ENCODE measurements at regions not wholly inside any gene's neighbourhood (a gene's known extent, or its start where the extent isn't known, plus 50 kb on each side); places are given as distances from the start of the nearest gene placed in this dataset.

DNA sequence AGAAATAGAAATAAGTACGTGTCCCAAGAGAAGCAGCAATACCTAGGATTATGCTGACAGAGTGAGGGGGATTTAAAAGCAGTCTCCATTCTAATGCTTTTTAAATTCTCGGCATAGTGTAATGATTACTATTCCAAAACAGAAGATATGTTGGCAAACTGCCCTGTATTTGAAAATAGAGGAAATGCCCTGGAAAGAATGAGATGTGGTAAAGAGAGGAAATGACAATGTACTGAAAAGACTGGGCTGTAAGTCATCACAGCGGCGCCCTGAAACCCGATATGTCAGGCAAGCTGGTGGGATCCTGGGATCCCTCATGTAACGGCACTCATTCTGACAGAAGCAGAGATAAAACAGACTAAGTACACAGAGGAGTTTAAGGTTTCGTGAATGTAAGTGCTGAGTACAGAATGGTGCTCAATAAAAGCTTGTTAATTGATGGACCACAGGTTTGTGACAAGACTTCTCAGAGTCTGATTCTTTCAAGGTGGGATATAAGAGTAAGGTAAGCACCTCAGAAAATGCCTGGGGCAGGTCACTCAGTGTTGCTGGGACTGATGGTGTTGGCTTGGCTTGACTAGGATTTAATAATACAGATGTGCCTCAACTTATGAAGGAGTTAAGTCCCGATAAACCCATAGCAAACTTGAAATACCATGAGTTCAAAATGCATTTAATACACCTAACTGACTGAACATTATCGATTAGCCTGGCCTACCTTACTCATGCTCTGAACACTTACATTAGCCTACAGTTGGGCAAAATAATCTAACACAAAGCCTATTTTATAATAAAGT is 91.4 kb downstream of the NFKBIZ start:
- TF ChIP-seq, protein P1, sequence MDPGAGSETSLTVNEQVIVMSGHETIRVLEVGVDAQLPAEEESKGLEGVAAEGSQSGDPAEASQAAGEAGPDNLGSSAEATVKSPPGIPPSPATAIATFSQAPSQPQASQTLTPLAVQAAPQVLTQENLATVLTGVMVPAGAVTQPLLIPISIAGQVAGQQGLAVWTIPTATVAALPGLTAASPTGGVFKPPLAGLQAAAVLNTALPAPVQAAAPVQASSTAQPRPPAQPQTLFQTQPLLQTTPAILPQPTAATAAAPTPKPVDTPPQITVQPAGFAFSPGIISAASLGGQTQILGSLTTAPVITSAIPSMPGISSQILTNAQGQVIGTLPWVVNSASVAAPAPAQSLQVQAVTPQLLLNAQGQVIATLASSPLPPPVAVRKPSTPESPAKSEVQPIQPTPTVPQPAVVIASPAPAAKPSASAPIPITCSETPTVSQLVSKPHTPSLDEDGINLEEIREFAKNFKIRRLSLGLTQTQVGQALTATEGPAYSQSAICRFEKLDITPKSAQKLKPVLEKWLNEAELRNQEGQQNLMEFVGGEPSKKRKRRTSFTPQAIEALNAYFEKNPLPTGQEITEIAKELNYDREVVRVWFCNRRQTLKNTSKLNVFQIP (CRISPR knock-in tag; IDR thresholded peaks at IDR 0.05; ENCODE audit: borderline replicate concordance, low read depth), result peak; percentile 96
- no peak for TF ChIP-seq ZNF565 (CRISPR knock-in tag; conservative IDR thresholded peaks at IDR 0.05; ENCODE audit: low read depth)
- TF ChIP-seq, protein P2, sequence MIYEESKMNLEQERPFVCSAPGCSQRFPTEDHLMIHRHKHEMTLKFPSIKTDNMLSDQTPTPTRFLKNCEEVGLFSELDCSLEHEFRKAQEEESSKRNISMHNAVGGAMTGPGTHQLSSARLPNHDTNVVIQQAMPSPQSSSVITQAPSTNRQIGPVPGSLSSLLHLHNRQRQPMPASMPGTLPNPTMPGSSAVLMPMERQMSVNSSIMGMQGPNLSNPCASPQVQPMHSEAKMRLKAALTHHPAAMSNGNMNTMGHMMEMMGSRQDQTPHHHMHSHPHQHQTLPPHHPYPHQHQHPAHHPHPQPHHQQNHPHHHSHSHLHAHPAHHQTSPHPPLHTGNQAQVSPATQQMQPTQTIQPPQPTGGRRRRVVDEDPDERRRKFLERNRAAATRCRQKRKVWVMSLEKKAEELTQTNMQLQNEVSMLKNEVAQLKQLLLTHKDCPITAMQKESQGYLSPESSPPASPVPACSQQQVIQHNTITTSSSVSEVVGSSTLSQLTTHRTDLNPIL (CRISPR knock-in tag; IDR thresholded peaks at IDR 0.05; ENCODE audit: low read depth), result peak; percentile 82; the same call in 1 of the 2 replicates
- TF ChIP-seq, protein P3, sequence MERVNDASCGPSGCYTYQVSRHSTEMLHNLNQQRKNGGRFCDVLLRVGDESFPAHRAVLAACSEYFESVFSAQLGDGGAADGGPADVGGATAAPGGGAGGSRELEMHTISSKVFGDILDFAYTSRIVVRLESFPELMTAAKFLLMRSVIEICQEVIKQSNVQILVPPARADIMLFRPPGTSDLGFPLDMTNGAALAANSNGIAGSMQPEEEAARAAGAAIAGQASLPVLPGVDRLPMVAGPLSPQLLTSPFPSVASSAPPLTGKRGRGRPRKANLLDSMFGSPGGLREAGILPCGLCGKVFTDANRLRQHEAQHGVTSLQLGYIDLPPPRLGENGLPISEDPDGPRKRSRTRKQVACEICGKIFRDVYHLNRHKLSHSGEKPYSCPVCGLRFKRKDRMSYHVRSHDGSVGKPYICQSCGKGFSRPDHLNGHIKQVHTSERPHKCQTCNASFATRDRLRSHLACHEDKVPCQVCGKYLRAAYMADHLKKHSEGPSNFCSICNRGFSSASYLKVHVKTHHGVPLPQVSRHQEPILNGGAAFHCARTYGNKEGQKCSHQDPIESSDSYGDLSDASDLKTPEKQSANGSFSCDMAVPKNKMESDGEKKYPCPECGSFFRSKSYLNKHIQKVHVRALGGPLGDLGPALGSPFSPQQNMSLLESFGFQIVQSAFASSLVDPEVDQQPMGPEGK (CRISPR knock-in tag; IDR thresholded peaks at IDR 0.05; ENCODE audit: borderline replicate concordance), result peak; percentile 93
- peak; percentile 91 for TF ChIP-seq TOX (CRISPR knock-in tag; IDR thresholded peaks at IDR 0.05; ENCODE audit: borderline replicate concordance)
- no peak for TF ChIP-seq OSR1 (CRISPR knock-in tag; IDR thresholded peaks at IDR 0.05)
- TF ChIP-seq RARB (CRISPR knock-in tag; IDR thresholded peaks at IDR 0.05), result peak; percentile 94
- TF ChIP-seq TCF4 (CRISPR knock-in tag; IDR thresholded peaks at IDR 0.05; ENCODE audit: borderline replicate concordance), result no peak; the same call in none of the 2 replicates
- no peak for TF ChIP-seq GLIS3 (CRISPR knock-in tag; IDR thresholded peaks at IDR 0.05)
- no peak for TF ChIP-seq CSDC2 (CRISPR knock-in tag; IDR thresholded peaks at IDR 0.05)
- TF ChIP-seq ZFP3 (CRISPR knock-in tag; IDR thresholded peaks at IDR 0.05), result peak; percentile 67; the same call in 1 of the 2 replicates
- no peak for TF ChIP-seq ESRRG (CRISPR knock-in tag; IDR thresholded peaks at IDR 0.05)
